Kidney (tissue), 13 donors: ENCODE measurements at regions not wholly inside any gene's neighbourhood (a gene's known extent, or its start where the extent isn't known, plus 50 kb on each side); places are given as distances from the start of the nearest gene placed in this dataset.

Source experiments
- DNase-seq, 5 donors: peaks; one replicate each; pipeline ENCODE4 v3.0.0-alpha.2; 2013 to 2020
- FAIRE-seq: peaks from 2 replicates; lab custom pipeline; 2012; peaks lifted over from hg19 to GRCh38; lab: Jason Lieb, UNC
- H3K27ac ChIP-seq, 2 donors: one replicate each; pipeline ENCODE4 v1.7.0; 2013; ENCODE audit warnings: low read depth in 2 of 2, low read length in 2 of 2, inconsistent platforms in 1 of 2
- H3K27me3 ChIP-seq: one replicate; pipeline ENCODE4 v1.7.1; 2013; ENCODE audit warnings: low read length, inconsistent platforms; ENCODE audit not compliant: control insufficient read depth, insufficient read depth
- H3K36me3 ChIP-seq, 3 donors: one replicate each; pipeline versions ENCODE4 v1.7.0 to v1.7.1; 2013; ENCODE audit warnings: low read length in 3 of 3, control low read depth in 1 of 3, inconsistent platforms in 1 of 3; ENCODE audit not compliant: insufficient read depth in 3 of 3, control insufficient read depth in 2 of 3
- H3K4me1 ChIP-seq, 3 donors: one replicate each; pipeline versions ENCODE4 v1.7.0 to v1.7.1; 2013; ENCODE audit warnings: low read length in 3 of 3, inconsistent platforms in 1 of 3, low read depth in 1 of 3; ENCODE audit not compliant: control insufficient read depth in 2 of 3, insufficient read depth in 2 of 3
- H3K4me3 ChIP-seq, 3 donors: one replicate each; pipeline versions ENCODE4 v1.7.0 to v1.8.1; 2013; ENCODE audit warnings: low read length in 3 of 3, control low read depth in 1 of 3, inconsistent platforms in 1 of 3
- H3K9ac ChIP-seq, 3 donors: one replicate each; pipeline versions ENCODE4 v1.7.0 to v1.7.1; 2013; ENCODE audit warnings: low read length in 3 of 3, control low read depth in 1 of 3, inconsistent platforms in 1 of 3
- H3K9me3 ChIP-seq, 3 donors: one replicate each; pipeline versions ENCODE4 v1.7.0 to v1.7.1; 2013; ENCODE audit warnings: low read length in 3 of 3, control low read depth in 1 of 3, inconsistent platforms in 1 of 3; ENCODE audit not compliant: control insufficient read depth in 2 of 3, insufficient read depth in 1 of 3
- CTCF ChIP-seq: IDR thresholded peaks from 3 replicates; pipeline ENCODE4 v1.5.1; 2012; ENCODE audit warnings: mild to moderate bottlenecking, moderate library complexity, borderline replicate concordance; ENCODE audit not compliant: insufficient read depth; ENCODE audit errors: extremely low read depth
- intact Hi-C: fragments of 100-400 bp; cut with DNase I; formaldehyde crosslinking; loops from one replicate; pipeline ENCODE4 v1.11.1; 2022
- donor health status: control.
- donor health status: control.
- donor health status: control.
- donor health status: control.
- donor health status: control.
- donor health status: DM: yes; HTN: yes; CAD: no.
- donor health status: Normal renal cell carcinoma (clear cell type).

GRCh38 chr3:18809640-18810305 is 338.5 kb upstream of the KCNH8 start:
- intact Hi-C loops: no loop called here
- H3K9me3 ChIP-seq: no peaks in the 10 kb centered on the region
- H3K27ac ChIP-seq: no peak overlapping the region
- FAIRE-seq (no peak), DNase-seq (no peak)
- H3K9ac ChIP-seq: no peak overlapping the region
- no peaks in the 10 kb centered on the region for H3K4me1 ChIP-seq
- H3K36me3 ChIP-seq: no peaks in the 10 kb centered on the region
- no peak overlapping the region for H3K4me3 ChIP-seq
- H3K27me3 ChIP-seq: no peaks in the 10 kb centered on the region
- TF ChIP-seq CTCF: no peak

- no peak overlapping the region for H3K27ac ChIP-seq
- no peaks in the 10 kb centered on the region for H3K9me3 ChIP-seq
- H3K4me1 ChIP-seq: no peaks in the 10 kb centered on the region
- intact Hi-C loops: no loop called here
- H3K4me3 ChIP-seq: no peak overlapping the region
- no peak for TF ChIP-seq CTCF
- H3K27me3 ChIP-seq: no peaks in the 10 kb centered on the region
- FAIRE-seq (no peak), DNase-seq (no peak)
- H3K36me3 ChIP-seq: no peaks in the 10 kb centered on the region
- H3K9ac ChIP-seq: no peak overlapping the region
Measured at GRCh38 chr3:18808429-18808828, 339.9 kb upstream of the KCNH8 start.

GRCh38 chr3:18807593-18807992 is 340.7 kb upstream of the KCNH8 start:
- H3K27me3 ChIP-seq: no peaks in the 10 kb centered on the region
- no peak for FAIRE-seq
- H3K4me1 ChIP-seq: no peaks in the 10 kb centered on the region
- no peak overlapping the region for H3K4me3 ChIP-seq
- no peak for DNase-seq
- H3K9me3 ChIP-seq: no peaks in the 10 kb centered on the region
- H3K27ac ChIP-seq: no peak overlapping the region
- H3K36me3 ChIP-seq: no peaks in the 10 kb centered on the region
- no peak for TF ChIP-seq CTCF
- intact Hi-C loops: no loop called here
- no peak overlapping the region for H3K9ac ChIP-seq

GRCh38 chr3:18806633-18807032 is 341.7 kb upstream of the KCNH8 start:
- Histone ChIP-seq H3K27ac (no peak overlapping the region), H3K4me1 (no peaks in the 10 kb centered on the region), H3K27me3 (no peaks in the 10 kb centered on the region), H3K36me3 (no peaks in the 10 kb centered on the region), H3K9me3 (no peaks in the 10 kb centered on the region), H3K9ac (no peak overlapping the region), H3K4me3 (no peak overlapping the region)
- DNase-seq: no peak
- no peak for TF ChIP-seq CTCF
- FAIRE-seq: no peak
- intact Hi-C loops: no loop called here
